IPS-18a (cell line): ENCODE measurements at regions not wholly inside any gene's neighbourhood (a gene's known extent, or its start where the extent isn't known, plus 50 kb on each side); places are given as distances from the start of the nearest gene placed in this dataset.
A peak's percentile ranks its signal among the peaks of the same experiment; 100 is the strongest.
"Not testable (repeated sequence)": the region's sequence is repeated elsewhere in the genome, so short reads cannot be mapped to it uniquely, and the experiment has no call there.

Experiments
- H3K27ac ChIP-seq: one replicate; pipeline ENCODE4 v1.5.1; 2013; ENCODE audit warnings: low read length
- H3K27me3 ChIP-seq: one replicate; pipeline ENCODE4 v1.6.1; 2013; ENCODE audit warnings: mild to moderate bottlenecking, low read length; ENCODE audit not compliant: control insufficient read depth, insufficient read depth
- H3K36me3 ChIP-seq: one replicate; pipeline ENCODE4 v1.6.1; 2013; ENCODE audit warnings: low read depth, low read length; ENCODE audit not compliant: control insufficient read depth
- H3K4me1 ChIP-seq: one replicate; pipeline ENCODE4 v1.6.1; 2013; ENCODE audit warnings: low read depth, low read length; ENCODE audit not compliant: control insufficient read depth
- H3K4me3 ChIP-seq: one replicate; pipeline ENCODE4 v1.5.1; 2013; ENCODE audit warnings: low read length
- H3K9ac ChIP-seq: one replicate; pipeline ENCODE4 v1.6.1; 2013; ENCODE audit warnings: mild to moderate bottlenecking, low read length, moderate library complexity
- H3K9me3 ChIP-seq: one replicate; pipeline ENCODE4 v1.6.1; 2013; ENCODE audit warnings: low read depth, low read length; ENCODE audit not compliant: control insufficient read depth

GRCh38 chr1:112814645-112815044, 99.5 kb upstream of the PPM1J start:
- H3K27ac ChIP-seq, H3K27me3 ChIP-seq, H3K36me3 ChIP-seq, H3K4me3 ChIP-seq, H3K9ac ChIP-seq, H3K9me3 ChIP-seq: not testable (repeated sequence)
- peaks cover 34% of the 10 kb centered on the region for H3K4me1 ChIP-seq

DNA sequence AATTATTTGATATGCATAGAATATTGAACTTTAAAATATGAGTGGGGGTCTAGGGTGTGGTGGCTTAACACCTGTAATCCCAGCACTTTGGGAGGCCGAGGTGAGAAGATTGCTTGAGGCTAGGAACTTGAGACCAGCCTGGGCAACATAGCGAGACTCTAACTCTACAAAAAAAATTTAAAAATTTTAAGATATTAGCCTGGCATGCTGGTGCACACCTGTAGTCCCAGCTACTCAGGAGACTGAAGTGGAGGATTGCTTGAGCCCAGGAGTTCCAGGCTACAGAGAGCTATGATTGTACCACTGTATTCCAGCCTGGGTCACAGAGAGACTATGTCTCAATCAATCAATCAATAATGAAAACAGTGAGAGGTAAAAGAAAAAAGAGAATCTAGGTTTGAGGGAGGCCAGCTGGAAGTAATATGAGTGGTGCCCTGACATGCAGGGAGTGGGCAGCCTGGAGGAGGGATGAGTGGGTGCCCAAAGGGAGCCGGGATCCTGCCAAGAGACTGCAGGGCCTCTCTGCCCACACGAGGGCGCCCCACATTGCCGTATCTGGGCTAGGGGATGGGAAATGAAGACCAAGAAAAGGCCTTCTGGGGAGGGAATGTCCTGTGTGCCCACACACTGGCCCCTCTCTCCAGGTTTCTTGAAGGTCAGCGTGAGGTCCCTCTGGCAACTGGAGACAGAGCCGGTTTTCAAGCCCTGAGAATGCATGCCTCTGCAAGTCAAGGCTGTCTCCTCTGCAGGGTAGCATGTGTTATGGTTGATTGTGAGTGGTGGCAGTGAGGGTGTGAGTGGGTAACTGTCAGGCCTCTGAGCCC, 93.9 kb upstream of the PPM1J start:
- H3K4me1 ChIP-seq, result peaks cover 21% of the 10 kb centered on the region
- no peak overlapping the region for H3K4me3 ChIP-seq
- H3K36me3 ChIP-seq, result no peaks in the 10 kb centered on the region
- no peaks in the 10 kb centered on the region for H3K9me3 ChIP-seq
- no peaks in the 10 kb centered on the region for H3K27me3 ChIP-seq
- H3K27ac ChIP-seq, result no peak overlapping the region
- H3K9ac ChIP-seq, result no peak overlapping the region

- H3K4me1 ChIP-seq, result peaks cover 21% of the 10 kb centered on the region
Observed at GRCh38 chr1:112807999-112808398, 92.9 kb upstream of the PPM1J start.

DNA sequence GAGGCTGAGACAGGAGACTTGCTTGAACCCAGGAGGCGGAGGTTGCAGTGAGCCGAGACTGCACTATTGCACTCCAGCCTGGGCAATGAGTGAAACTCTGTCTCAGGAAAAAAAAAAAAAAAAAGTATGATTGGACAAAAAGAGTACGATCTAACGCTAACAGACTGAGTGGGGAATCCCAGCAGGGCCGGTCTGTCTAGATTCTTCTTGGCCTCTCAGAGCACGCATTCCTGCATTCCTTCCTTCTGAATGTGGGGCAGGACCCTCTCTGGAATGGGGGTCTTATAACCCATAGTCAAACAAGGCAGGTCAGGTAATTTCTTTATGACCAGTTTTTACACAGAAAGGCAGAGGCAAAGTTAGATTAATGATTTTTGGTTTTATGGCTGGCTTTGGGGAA, 92.0 kb upstream of the PPM1J start:
- no peaks in the 10 kb centered on the region for H3K36me3 ChIP-seq
- no peak overlapping the region for H3K4me3 ChIP-seq
- H3K27me3 ChIP-seq, result no peaks in the 10 kb centered on the region
- H3K4me1 ChIP-seq, result peaks cover 21% of the 10 kb centered on the region
- H3K27ac ChIP-seq, result no peak overlapping the region
- H3K9me3 ChIP-seq, result no peaks in the 10 kb centered on the region
- no peak overlapping the region for H3K9ac ChIP-seq

More at GRCh38 chr1:112807999-112808398, 92.9 kb upstream of the PPM1J start:
- no peaks in the 10 kb centered on the region for H3K27me3 ChIP-seq
- no peak overlapping the region for H3K27ac ChIP-seq
- H3K9me3 ChIP-seq, result no peaks in the 10 kb centered on the region
- no peaks in the 10 kb centered on the region for H3K36me3 ChIP-seq
- H3K9ac ChIP-seq, result no peak overlapping the region
- no peak overlapping the region for H3K4me3 ChIP-seq

DNA sequence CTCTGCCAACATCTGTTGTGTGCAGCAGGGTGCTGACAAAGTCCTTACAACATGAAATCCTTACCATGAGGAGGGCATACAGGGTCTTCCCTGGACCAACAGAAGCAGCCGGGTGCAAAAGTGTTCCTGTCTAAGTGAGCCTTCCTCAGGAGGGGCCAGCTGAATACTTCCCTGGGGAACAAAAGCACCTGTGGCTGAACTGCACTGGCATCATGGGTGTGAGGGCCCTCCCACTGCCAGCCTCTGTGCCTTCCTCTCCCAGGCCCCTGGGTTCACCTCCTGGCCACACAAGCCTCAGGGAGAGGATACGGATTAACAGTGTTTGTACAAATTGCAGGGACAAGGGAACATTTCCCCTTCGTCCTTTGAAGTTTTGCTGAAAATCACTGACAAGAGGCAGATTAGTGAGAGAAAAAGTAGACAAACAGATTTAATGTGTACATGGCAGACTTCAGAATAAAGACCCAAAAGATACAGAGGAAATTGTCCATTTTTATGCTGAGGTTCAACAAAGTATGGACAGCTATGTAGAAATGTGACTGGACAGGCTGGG, 91.0 kb upstream of the PPM1J start:
- H3K36me3 ChIP-seq, result no peaks in the 10 kb centered on the region
- peaks cover 20% of the 10 kb centered on the region for H3K4me1 ChIP-seq
- H3K27ac ChIP-seq, result no peak overlapping the region
- H3K27me3 ChIP-seq, result no peaks in the 10 kb centered on the region
- no peaks in the 10 kb centered on the region for H3K9me3 ChIP-seq
- H3K4me3 ChIP-seq, result no peak overlapping the region
- H3K9ac ChIP-seq, result no peak overlapping the region

DNA sequence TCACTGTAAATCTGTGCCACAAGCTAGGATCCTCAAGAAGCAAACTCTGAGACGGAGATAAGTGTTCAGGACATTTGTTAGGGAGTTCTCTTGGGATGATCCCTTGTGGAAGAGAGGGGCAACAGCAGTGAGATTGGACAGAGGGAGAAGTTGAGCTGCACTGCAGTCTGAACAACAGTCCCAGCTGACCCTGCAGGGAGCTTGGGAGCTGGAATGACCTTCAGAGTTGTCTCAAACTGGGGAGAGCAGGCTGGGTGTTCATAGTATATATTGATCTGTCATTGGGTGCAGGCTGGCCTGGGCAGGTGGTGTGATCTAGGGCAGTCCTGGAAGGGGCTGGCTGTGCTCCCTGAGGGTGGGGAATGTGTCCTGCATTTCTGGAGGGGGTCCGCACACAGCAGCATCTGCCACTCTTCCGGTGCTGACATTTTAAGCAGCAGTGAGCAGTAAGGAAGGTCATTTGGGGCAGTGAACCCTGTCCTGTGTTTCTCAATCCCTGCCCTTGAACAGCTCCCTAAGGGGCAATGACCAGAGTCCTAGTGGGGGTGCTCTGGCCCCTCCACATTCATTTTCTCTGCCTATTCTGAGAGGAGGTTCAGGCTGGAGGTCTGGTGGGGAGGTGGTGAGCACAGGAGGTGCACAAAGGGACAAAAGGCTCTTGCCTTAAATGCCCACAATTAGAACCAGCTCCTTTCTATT, 90.2 kb upstream of the PPM1J start:
- Histone ChIP-seq H3K4me3 (no peak overlapping the region), H3K36me3 (no peaks in the 10 kb centered on the region), H3K9me3 (no peaks in the 10 kb centered on the region), H3K27me3 (no peaks in the 10 kb centered on the region), H3K4me1 (peaks cover 14% of the 10 kb centered on the region), H3K9ac (no peak overlapping the region), H3K27ac (no peak overlapping the region)

- no peak overlapping the region for H3K4me3 ChIP-seq
- H3K9me3 ChIP-seq, result no peaks in the 10 kb centered on the region
- H3K9ac ChIP-seq, result no peak overlapping the region
- H3K27ac ChIP-seq, result no peak overlapping the region
- H3K4me1 ChIP-seq, result peaks cover 14% of the 10 kb centered on the region
- no peaks in the 10 kb centered on the region for H3K36me3 ChIP-seq
- H3K27me3 ChIP-seq, result no peaks in the 10 kb centered on the region
Observed at GRCh38 chr1:112803906-112804762, 89.0 kb upstream of the PPM1J start.

- Histone ChIP-seq H3K27me3 (no peaks in the 10 kb centered on the region), H3K4me1 (peaks cover 11% of the 10 kb centered on the region), H3K27ac (no peak overlapping the region), H3K9ac (no peak overlapping the region), H3K36me3 (no peaks in the 10 kb centered on the region), H3K9me3 (no peaks in the 10 kb centered on the region), H3K4me3 (no peak overlapping the region)
Observed at GRCh38 chr1:112800289-112800688, 85.2 kb upstream of the PPM1J start.

DNA sequence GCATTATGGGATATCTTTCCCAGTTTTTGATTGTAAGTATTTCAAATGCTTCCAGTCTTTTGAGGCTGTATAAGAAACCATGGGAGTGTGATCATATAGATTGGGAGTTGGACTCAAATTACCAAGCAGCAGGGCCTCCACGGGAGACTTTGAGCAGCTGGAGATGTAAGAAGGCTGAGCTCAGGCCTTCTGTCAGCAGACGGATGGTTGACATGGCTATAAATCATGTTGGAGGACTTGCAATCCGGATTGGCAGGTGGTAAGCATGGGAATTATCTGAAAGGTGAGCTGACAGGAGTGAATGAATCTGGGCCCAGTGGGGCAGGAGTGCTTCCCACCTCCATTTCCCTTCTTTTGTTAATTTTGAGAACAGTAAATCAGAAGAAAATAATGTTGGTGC, 83.2 kb upstream of the PPM1J start:
- no peaks in the 10 kb centered on the region for H3K9me3 ChIP-seq
- no peak overlapping the region for H3K27ac ChIP-seq
- H3K4me3 ChIP-seq, result no peak overlapping the region
- no peaks in the 10 kb centered on the region for H3K36me3 ChIP-seq
- H3K9ac ChIP-seq, result no peak overlapping the region
- H3K27me3 ChIP-seq, result no peaks in the 10 kb centered on the region
- peaks cover 27% of the 10 kb centered on the region for H3K4me1 ChIP-seq

GRCh38 chr1:112797224-112797623, 82.1 kb upstream of the PPM1J start:
- no peak overlapping the region for H3K9ac ChIP-seq
- no peaks in the 10 kb centered on the region for H3K27me3 ChIP-seq
- no peak overlapping the region for H3K27ac ChIP-seq

DNA sequence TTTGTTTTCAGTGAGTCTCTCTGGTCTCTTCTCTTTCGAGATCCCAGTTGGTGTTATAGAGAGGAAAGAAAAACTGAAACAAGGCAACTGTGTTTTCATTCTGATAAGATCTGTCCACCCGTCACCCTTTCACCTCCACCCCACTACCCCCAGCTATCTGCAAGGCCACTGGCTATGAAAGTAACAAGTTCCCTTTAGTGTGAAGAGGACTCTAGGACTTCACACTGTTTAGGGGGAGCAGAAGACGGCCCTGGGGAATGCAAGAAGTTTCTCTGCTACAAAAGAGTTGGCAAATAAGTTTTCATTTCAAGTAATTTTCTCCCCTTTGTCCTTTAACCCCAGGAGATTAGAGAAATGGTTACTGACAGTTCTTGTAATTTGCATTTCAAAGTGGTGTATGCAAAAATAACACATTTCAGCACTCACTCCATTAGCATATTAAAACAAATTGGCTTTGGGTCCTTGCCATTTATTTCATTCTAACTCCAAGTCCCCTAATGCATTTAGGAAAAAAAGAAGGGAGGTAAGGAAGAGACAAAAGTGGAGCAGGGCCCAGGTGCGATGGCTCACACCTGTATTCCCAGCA, 79.6 kb upstream of the PPM1J start:
- H3K4me3 ChIP-seq, result no peak overlapping the region
- H3K27me3 ChIP-seq, result no peaks in the 10 kb centered on the region
- peak overlapping the region; percentile 22 for H3K9ac ChIP-seq
- peaks cover 40% of the 10 kb centered on the region for H3K4me1 ChIP-seq
- H3K36me3 ChIP-seq, result no peaks in the 10 kb centered on the region
- peak overlapping the region; percentile 20 for H3K27ac ChIP-seq
- H3K9me3 ChIP-seq, result no peaks in the 10 kb centered on the region

More at GRCh38 chr1:112797224-112797623, 82.1 kb upstream of the PPM1J start:
- Histone ChIP-seq H3K36me3 (no peaks in the 10 kb centered on the region), H3K9me3 (no peaks in the 10 kb centered on the region), H3K4me1 (peaks cover 29% of the 10 kb centered on the region), H3K4me3 (no peak overlapping the region)
